Brain microvascular endothelial cell (primary cell): ENCODE measurements at regions not wholly inside any gene's neighbourhood (a gene's known extent, or its start where the extent isn't known, plus 50 kb on each side); places are given as distances from the start of the nearest gene placed in this dataset.

ENCODE experiments used
- DNase-seq: peaks from one replicate; pipeline ENCODE4 v3.0.0-alpha.2; 2020
- H3K27ac ChIP-seq: fragments of 250-450 bp; sonication (Bioruptor Pico); 2 replicates; pipeline ENCODE4 v1.5.1; 2020; ENCODE audit warnings: mild to moderate bottlenecking, moderate library complexity
- H3K27me3 ChIP-seq: fragments of 250-450 bp; sonication (Bioruptor Pico); replicated peaks from 2 replicates; pipeline ENCODE4 v1.5.1; 2020; ENCODE audit warnings: mild to moderate bottlenecking
- H3K36me3 ChIP-seq: fragments of 250-450 bp; sonication (Bioruptor Pico); replicated peaks from 2 replicates; pipeline ENCODE4 v1.5.1; 2020; ENCODE audit warnings: mild to moderate bottlenecking
- H3K4me3 ChIP-seq: 2 replicates; pipeline ENCODE4 v1.5.1; 2011; ENCODE audit warnings: low read depth, mild to moderate bottlenecking, control low read depth, low read length, moderate library complexity
- in situ Hi-C: cut with HindIII; loops from 2 replicates; pipeline ENCODE4 v1.10.0; 2017; ENCODE audit warnings: low sequenced_read_pairs, low pct_ligation_motif_present
- TF ChIP-seq, protein P1 (sequence below): IDR thresholded peaks from 2 replicates; pipeline ENCODE4 v1.5.1; 2011; ENCODE audit warnings: low read depth, mild to moderate bottlenecking, moderate library complexity, low read length, control low read depth, inconsistent platforms; ENCODE audit errors: missing control alignments

DNA sequence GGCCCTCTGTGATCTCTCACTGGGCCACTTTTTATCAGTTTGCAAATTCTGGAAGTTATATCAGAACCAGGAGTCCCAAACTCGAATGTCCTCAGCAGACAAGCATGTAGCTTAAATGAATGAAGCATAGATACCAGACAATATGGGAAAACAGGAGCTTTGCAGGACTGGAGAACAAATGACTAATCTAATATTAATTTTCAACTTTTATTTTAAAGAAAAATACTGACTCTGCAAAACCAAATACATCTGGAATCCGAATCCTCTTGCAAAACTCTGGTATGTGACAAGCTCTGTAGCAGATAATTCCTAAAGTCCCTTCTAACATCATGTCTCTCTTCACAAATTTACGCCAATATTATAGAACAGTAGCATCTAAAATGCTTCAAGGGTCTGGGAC, 427.4 kb downstream of the TTLL7 start:
- TF ChIP-seq, protein P1, sequence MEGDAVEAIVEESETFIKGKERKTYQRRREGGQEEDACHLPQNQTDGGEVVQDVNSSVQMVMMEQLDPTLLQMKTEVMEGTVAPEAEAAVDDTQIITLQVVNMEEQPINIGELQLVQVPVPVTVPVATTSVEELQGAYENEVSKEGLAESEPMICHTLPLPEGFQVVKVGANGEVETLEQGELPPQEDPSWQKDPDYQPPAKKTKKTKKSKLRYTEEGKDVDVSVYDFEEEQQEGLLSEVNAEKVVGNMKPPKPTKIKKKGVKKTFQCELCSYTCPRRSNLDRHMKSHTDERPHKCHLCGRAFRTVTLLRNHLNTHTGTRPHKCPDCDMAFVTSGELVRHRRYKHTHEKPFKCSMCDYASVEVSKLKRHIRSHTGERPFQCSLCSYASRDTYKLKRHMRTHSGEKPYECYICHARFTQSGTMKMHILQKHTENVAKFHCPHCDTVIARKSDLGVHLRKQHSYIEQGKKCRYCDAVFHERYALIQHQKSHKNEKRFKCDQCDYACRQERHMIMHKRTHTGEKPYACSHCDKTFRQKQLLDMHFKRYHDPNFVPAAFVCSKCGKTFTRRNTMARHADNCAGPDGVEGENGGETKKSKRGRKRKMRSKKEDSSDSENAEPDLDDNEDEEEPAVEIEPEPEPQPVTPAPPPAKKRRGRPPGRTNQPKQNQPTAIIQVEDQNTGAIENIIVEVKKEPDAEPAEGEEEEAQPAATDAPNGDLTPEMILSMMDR = no peak
- no peak overlapping the region for H3K4me3 ChIP-seq
- no peak overlapping the region for H3K27ac ChIP-seq
- DNase-seq = no peak
- H3K27me3 ChIP-seq = no peaks in the 10 kb centered on the region
- in situ Hi-C loops = no loop called here
- no peaks in the 10 kb centered on the region for H3K36me3 ChIP-seq

DNA sequence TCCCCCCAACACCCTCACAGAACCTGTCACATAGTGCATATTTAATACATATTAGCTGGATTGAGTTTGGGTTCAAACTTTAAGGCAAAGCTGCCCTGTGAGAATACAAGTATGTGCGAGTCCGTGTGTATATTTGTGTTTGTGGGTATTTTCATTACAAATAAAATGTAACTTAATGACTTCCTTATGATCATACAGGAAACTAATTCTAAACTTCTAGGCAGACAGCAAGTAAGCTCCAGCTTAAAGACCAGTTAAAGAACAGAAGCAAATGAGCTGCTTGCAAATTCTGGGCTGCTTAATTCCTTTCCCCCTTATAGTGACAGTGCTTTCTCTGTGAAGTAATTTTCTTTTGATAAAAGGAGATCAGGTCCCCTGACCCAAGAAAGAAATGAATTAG, 437.6 kb downstream of the TTLL7 start:
- H3K4me3 ChIP-seq = no peak overlapping the region
- DNase-seq = no peak
- H3K27me3 ChIP-seq = no peaks in the 10 kb centered on the region
- TF ChIP-seq, protein P1 = no peak
- in situ Hi-C loops = no loop called here
- no peak overlapping the region for H3K27ac ChIP-seq
- H3K36me3 ChIP-seq = no peaks in the 10 kb centered on the region

DNA sequence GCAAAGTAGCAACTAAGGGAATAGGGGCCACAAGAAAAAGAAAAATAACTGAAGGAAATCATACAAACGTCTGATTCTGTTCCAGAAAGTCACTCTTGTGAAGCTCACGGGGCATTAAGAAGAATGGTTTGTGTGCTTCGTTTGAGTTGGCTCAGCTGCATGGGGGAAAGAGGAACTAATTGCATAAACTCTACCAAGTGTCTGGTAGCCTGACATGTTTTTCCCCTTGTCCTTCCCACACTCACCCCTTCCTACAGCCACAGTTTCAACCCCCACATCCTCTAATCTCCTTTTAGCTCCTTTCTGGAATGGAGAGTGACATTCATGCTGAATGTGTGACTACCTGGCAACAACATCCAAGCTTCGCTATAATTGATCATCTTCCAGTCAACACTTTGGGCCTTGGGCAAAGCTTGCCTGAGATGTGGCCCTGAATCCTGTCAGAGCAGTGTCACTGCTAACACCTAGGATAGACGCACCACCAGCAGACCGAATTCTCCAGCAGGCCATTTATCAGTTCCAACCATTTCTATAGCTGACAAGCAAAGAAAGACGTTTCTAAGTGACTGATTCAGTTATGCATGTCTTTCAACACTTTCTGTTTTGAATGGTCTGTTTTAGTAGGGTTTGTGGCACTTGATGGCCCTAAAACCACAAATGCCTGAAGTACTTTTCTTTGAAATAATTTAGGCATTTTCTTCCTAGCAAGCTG, 439.6 kb downstream of the TTLL7 start:
- no peak for DNase-seq
- TF ChIP-seq, protein P1 = no peak
- Histone ChIP-seq H3K27ac (no peak overlapping the region), H3K27me3 (no peaks in the 10 kb centered on the region), H3K36me3 (no peaks in the 10 kb centered on the region), H3K4me3 (no peak overlapping the region)
- in situ Hi-C loops = no loop called here

DNA sequence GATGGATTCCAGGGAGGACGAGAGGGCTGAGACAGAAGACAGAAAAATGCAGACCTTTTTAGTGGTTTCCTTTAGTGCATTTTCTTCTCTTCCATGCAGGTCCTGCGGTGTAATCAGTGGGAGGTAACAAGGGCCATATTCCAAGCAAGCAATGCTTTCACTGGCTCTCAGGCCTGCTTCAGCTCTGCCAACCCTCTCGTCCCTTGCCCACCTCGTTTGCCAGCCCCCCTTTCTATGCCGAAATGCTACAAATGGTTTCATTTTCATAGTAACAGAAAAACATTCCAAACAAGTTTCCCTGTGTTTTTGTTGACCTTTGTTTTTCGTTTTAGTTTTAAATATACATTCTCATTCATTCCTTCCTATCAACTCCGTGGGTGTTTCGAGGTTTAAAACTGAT, 443.1 kb downstream of the TTLL7 start:
- in situ Hi-C loops = no loop called here
- Histone ChIP-seq H3K36me3 (no peaks in the 10 kb centered on the region), H3K27ac (no peak overlapping the region), H3K27me3 (no peaks in the 10 kb centered on the region), H3K4me3 (no peak overlapping the region)
- TF ChIP-seq, protein P1 = no peak
- DNase-seq = no peak

DNA sequence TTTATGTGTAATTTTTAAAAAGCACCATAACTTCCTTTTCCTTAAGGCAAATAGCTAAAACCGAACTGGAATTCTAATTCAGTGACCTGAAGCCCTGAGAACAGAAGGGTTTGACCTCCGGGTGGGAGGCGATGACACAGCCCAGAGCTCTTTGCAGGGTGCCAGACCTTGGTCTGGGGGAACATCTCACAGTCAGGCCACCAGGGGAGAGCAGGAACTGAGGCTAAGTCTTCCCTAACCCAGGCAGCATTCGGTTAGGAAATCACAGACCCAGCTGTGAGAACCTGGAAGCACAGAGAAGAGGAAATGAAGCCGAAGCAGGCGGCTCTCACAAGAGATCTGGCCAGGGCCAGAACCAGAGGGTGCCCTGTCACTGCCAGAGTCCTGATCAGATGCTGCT, 444.8 kb downstream of the TTLL7 start:
- DNase-seq = no peak
- H3K36me3 ChIP-seq = no peaks in the 10 kb centered on the region
- no peaks in the 10 kb centered on the region for H3K27me3 ChIP-seq
- no peak overlapping the region for H3K27ac ChIP-seq
- TF ChIP-seq, protein P1 = no peak
- in situ Hi-C loops = no loop called here
- H3K4me3 ChIP-seq = no peak overlapping the region

DNA sequence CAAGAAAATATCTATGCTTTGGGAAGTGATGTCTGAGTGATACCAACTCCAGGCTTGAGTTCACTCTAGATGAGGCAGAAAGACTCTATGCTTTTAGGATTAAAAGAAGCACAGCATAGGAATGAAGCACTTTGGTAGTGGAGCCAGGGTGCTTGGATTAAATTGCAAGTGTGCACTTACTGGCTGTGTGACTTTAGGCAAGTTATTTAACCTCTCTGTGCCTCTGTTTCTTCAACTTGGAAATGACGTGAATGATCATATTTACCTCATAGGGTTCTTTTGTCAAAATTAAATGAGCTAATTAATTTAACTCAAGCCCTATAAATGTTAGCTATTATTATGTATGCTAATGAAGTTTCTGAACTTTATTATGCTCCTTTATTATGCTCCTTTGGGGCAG, 446.1 kb downstream of the TTLL7 start:
- Histone ChIP-seq H3K36me3 (no peaks in the 10 kb centered on the region), H3K27ac (no peak overlapping the region), H3K4me3 (no peak overlapping the region), H3K27me3 (no peaks in the 10 kb centered on the region)
- TF ChIP-seq, protein P1 = no peak
- no peak for DNase-seq
- in situ Hi-C loops = no loop called here
